ENCODE measurements at regions not wholly inside any gene's neighbourhood (a gene's known extent, or its start where the extent isn't known, plus 50 kb on each side); places are given as distances from the start of the nearest gene placed in this dataset.
A peak's percentile ranks its signal among the peaks of the same experiment; 100 is the strongest.
"Not testable (repeated sequence)": the region's sequence is repeated elsewhere in the genome, so short reads cannot be mapped to it uniquely, and the experiment has no call there.

DNA sequence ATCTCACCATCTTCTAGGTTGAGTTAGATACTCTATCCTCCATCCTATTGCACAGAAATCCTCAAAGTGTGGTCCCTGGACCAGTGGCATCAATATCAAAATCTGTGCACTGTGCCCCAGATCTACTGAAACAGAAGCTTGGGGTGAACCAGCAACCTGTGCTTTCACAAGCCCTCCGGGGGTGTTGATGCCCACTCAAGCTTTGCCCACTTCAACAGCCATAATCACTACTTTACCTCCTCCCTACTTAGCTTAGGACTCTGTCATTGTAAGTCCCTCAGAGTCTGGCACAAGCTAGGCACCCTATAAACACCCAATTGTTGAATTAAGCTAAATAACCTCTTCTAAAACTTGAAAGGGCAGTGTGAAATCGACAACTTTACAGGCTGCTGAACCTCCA lies 144.2 kb upstream of the SOD1 start:
- Mint-ChIP-seq H3K4me1 (peaks cover 9% of the 10 kb centered on the region), H3K27me3 (no peaks in the 10 kb centered on the region), H3K4me3 (no peak overlapping the region), H3K27ac (no peak overlapping the region), H3K36me3 (ENCODE audit: low read depth) (no peaks in the 10 kb centered on the region)
- ATAC-seq (no peak), DNase-seq (no peak)
- H3K9me3 ChIP-seq (ENCODE audit: control insufficient read depth, low read length, poor library complexity, severe bottlenecking), result no peaks in the 10 kb centered on the region

DNA sequence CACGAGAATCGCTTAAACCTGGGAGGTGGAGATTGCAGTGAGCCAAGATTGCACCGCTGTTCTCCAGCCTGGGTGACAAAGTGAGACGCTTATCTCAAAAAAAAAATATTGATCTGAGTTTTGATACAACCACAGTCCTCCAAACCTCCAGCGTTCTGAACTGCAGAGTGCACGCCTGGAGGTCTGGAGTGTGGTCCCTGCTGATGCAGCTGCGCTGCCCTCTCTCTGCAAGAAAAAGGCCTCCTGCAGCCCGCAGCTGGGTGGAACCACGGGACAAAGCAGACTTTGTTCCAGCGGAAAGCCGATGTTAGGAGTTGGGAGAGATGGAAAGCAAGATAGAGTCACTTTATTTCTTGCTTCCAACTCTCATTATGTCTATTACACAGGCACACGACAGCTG lies 144.9 kb upstream of the SOD1 start:
- no peaks in the 10 kb centered on the region for H3K27me3 Mint-ChIP-seq
- ATAC-seq, result no peak
- H3K4me3 Mint-ChIP-seq, result no peak overlapping the region
- no peak for DNase-seq
- no peaks in the 10 kb centered on the region for H3K36me3 Mint-ChIP-seq (ENCODE audit: low read depth)
- H3K27ac Mint-ChIP-seq, result no peak overlapping the region
- H3K9me3 ChIP-seq (ENCODE audit: control insufficient read depth, low read length, poor library complexity, severe bottlenecking), result no peaks in the 10 kb centered on the region
- peaks cover 12% of the 10 kb centered on the region for H3K4me1 Mint-ChIP-seq

DNA sequence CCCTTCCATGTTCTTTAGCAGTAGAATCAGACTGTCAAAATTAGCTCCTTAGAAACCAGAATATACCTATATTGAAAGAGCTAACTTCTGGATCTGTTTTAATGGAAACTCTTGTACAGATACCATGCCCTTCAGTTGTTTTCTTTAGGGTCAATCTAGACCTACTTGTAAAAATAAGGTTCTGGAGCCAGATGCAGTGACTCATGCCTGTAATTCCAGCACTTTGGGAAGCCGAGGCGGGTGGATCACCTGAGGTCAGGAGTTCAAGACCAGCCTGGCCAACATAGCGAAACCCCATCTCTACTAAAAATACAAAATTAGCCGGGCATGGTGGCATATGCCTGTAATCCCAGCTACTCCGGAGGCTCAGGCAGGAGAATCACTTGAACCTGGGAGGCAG lies 146.0 kb upstream of the SOD1 start:
- peaks cover 17% of the 10 kb centered on the region for H3K4me1 Mint-ChIP-seq
- not testable (repeated sequence) for H3K27ac Mint-ChIP-seq; H3K9me3 ChIP-seq (ENCODE audit: control insufficient read depth, low read length, poor library complexity, severe bottlenecking); ATAC-seq; DNase-seq; H3K36me3 Mint-ChIP-seq (ENCODE audit: low read depth); H3K4me3 Mint-ChIP-seq; H3K27me3 Mint-ChIP-seq

DNA sequence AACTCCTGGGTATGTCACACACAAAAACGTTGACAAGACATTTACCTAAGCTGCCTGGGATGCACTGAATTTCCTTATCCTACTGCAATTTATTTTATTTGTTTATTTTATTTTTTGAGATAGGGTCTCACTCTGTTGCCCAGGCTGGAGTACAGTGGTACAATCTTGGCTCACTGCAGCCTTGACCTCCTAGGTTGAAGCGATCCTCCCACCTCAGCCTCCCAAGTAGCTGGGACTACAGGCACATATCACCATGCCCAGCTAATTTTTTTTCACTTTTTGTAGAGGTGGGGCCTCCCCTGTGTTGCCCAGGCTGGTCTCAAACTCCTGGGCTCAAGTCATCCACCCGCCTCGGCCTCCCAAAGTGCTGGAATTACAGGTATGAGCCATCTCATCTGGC lies 147.5 kb upstream of the SOD1 start:
- H3K4me3 Mint-ChIP-seq; H3K9me3 ChIP-seq (ENCODE audit: control insufficient read depth, low read length, poor library complexity, severe bottlenecking); H3K27me3 Mint-ChIP-seq; H3K36me3 Mint-ChIP-seq (ENCODE audit: low read depth); ATAC-seq; DNase-seq; H3K27ac Mint-ChIP-seq: not testable (repeated sequence)
- peaks cover 13% of the 10 kb centered on the region for H3K4me1 Mint-ChIP-seq

DNA sequence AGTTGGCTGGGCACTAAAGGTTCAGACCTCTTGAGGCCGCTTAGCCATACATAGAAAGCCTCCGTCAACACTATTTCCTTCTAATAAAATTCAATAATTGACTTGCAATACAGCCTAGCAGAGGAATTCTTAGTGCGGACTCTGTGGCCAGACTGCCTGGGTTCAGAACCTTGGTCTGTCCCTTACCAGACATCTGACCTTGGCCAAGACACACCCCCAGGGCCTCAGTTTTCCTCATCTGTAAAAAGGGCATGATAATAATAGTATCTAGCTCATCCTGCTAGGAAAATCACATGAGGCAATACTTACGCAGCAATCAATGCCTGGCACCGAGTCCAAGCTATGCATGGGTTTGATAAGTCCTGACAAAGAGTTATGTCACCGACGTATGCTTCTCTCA lies 148.2 kb upstream of the SOD1 start:
- DNase-seq (no peak), ATAC-seq (no peak)
- Mint-ChIP-seq H3K4me3 (no peak overlapping the region), H3K36me3 (ENCODE audit: low read depth) (no peaks in the 10 kb centered on the region), H3K27me3 (no peaks in the 10 kb centered on the region), H3K4me1 (peaks cover 14% of the 10 kb centered on the region), H3K27ac (no peak overlapping the region)
- H3K9me3 ChIP-seq (ENCODE audit: control insufficient read depth, low read length, poor library complexity, severe bottlenecking), result no peaks in the 10 kb centered on the region

DNA sequence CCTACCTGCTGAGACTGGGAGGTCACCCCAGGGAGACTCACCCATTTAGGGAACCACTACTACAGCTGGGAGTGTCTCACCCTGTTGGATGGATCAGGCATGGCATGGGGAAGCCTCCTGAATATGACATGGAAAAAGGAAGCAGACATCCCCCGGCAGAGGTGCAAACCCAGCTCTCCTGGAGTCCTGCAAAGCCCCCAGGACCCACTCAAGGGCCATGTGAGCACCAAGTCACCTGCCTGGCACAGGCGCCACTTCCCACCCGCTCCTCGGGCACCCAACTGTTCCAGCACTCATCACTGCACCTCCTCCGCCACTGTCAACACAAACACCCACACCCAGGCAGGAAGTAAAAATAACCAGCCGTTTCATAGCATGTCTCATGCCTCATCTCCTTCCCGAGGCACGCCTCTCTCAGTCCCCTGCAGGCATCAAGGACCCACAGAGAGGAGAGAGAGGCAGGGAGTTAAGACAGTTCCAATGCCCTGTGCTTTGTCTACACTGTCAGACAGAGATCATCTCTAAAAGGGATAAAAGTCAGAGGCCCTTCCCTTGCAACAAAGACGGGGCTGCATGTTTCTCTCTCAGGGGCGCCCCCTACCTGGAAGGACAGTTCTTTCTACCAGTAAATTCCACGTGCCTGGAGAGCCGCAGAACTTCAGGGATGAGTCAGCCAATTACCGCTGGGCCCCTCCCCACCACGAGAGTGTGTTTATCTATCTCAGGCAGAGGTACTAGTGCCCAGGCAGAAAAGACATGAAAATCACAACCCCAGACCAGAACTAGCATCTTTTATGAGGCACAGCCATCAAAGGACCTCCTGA lies 150.1 kb upstream of the SOD1 start:
- no peaks in the 10 kb centered on the region for H3K36me3 Mint-ChIP-seq (ENCODE audit: low read depth)
- H3K27me3 Mint-ChIP-seq, result no peaks in the 10 kb centered on the region
- DNase-seq, result peak; percentile 38 to 56 (median 45)
- no peaks in the 10 kb centered on the region for H3K9me3 ChIP-seq (ENCODE audit: control insufficient read depth, low read length, poor library complexity, severe bottlenecking)
- H3K4me1 Mint-ChIP-seq, result peaks cover 18% of the 10 kb centered on the region
- H3K27ac Mint-ChIP-seq, result peak overlapping the region; percentile 70
- H3K4me3 Mint-ChIP-seq, result peak overlapping the region; percentile 80
- peak; percentile 84 for ATAC-seq

DNA sequence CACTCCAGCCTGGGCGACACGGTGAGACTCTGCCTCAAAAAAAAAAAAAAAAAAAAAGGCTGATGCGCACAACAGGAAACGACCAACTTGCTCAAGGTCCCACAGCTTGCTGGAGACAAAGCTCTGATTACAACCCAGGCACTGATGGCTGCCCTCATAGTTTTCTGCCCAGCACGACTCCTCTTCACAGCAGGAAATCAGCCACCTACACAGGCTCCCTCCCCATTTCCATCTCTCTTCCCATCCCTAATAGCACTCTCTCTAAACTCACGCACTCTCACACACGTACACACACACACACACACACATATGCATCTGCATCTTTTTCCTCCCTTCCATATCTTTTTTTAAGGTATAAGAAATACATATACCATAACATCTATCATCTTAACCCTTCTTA lies 153.5 kb upstream of the SOD1 start:
- Mint-ChIP-seq H3K4me1 (peaks cover 18% of the 10 kb centered on the region), H3K36me3 (ENCODE audit: low read depth) (no peaks in the 10 kb centered on the region), H3K4me3 (peak overlapping the region; percentile 47), H3K27me3 (no peaks in the 10 kb centered on the region), H3K27ac (no peak overlapping the region)
- DNase-seq (no peak), ATAC-seq (no peak)
- no peaks in the 10 kb centered on the region for H3K9me3 ChIP-seq (ENCODE audit: control insufficient read depth, low read length, poor library complexity, severe bottlenecking)

DNA sequence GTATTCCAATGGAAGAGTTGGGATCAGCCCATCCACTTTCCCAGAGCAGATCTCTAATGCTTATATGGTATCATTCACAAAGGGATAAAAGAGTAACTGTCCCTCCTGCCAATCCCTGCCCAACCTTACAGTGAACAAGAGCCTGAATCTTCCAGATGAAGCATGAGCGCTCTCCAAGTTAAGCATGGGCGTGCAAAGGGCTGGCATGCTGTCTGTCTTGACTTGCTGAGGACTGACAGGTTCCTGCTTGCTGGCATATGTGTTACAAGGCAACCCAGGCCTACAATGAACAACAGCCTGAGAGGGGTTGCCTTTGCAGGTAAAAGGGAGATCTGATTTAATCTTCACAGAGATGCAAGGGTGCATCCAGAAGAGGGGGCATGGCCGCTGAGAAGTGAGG lies 155.6 kb upstream of the SOD1 start:
- no peak overlapping the region for H3K4me3 Mint-ChIP-seq
- no peaks in the 10 kb centered on the region for H3K27me3 Mint-ChIP-seq
- peaks cover 12% of the 10 kb centered on the region for H3K4me1 Mint-ChIP-seq
- ATAC-seq, result no peak
- no peak for DNase-seq
- H3K36me3 Mint-ChIP-seq (ENCODE audit: low read depth), result no peaks in the 10 kb centered on the region
- no peak overlapping the region for H3K27ac Mint-ChIP-seq
- no peaks in the 10 kb centered on the region for H3K9me3 ChIP-seq (ENCODE audit: control insufficient read depth, low read length, poor library complexity, severe bottlenecking)

DNA sequence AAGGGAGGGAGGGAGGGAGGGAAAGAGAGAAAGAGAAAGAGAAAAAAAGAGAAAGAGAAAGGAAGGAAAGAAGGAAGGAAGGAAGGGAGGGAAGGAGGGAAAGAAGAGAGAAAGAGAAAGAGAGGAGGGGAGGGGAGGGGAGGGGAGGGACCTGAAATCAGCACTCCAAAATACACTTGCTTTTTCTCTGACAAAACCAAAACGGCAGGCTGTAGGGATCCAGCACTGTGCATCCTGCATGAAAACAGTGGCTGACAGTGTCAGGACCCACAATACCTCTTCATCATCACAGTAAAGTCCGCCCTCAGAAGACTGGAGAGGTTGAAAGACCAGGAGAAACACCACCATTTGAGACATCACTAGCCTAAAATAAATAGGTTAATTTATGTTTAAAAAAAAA lies 156.0 kb upstream of the SOD1 start:
- H3K27ac Mint-ChIP-seq, result no peak overlapping the region
- DNase-seq (no peak), ATAC-seq (no peak)
- H3K36me3 Mint-ChIP-seq (ENCODE audit: low read depth), result no peaks in the 10 kb centered on the region
- no peak overlapping the region for H3K4me3 Mint-ChIP-seq
- H3K9me3 ChIP-seq (ENCODE audit: control insufficient read depth, low read length, poor library complexity, severe bottlenecking), result no peaks in the 10 kb centered on the region
- H3K4me1 Mint-ChIP-seq, result peaks cover 12% of the 10 kb centered on the region
- no peaks in the 10 kb centered on the region for H3K27me3 Mint-ChIP-seq

DNA sequence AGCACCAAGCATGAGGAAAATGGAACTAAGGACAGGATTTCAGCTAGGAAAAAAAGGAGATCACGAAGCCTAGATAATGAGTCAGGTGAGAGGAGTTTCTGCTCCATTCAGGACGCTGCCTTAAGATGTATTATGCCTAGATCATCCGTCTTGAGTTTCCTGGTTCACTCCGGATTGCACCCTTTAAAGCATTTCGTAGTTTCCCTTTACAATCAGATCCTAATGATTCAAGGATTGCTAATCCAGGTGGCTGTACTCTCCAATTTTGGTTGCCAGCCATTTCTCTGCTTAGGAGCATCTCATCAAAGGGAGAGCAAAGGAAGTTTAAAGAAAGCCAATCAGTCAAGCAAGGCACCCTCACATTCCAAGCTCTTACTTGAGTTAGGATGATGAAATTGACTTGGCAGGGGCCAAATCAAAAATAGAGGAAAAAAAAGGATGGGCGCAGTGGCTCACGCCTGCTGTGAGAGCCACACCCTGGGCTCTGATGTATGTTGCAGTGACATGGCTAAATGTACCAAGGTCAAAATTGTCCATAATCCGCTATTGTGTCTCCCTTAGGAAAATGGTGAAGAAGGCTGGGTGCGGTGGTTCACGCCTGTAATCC lies 156.9 kb upstream of the SOD1 start:
- Mint-ChIP-seq H3K36me3 (ENCODE audit: low read depth) (no peaks in the 10 kb centered on the region), H3K27ac (peak overlapping the region; percentile 68), H3K27me3 (no peaks in the 10 kb centered on the region), H3K4me1 (peaks cover 12% of the 10 kb centered on the region), H3K4me3 (no peak overlapping the region)
- no peak for ATAC-seq
- H3K9me3 ChIP-seq (ENCODE audit: control insufficient read depth, low read length, poor library complexity, severe bottlenecking), result no peaks in the 10 kb centered on the region
- no peak for DNase-seq

DNA sequence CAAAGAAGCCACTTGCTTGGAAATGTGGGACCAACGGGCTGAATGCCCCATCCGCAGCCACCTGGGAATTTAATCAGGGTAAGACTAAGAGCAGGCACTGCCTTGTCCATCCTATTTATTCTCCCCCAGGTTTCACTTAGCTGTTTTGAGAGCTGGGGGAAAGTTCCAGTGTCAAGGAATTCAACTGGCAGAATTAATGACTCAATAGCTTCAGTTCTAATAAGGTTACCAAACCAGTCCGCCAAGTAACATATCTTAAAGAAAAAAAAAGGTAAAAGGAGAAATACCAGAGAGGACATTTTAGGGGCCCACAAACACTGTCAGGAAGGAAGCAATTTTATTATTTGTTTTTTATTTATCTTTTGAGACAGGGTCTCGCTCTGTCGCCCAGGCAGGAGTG lies 157.6 kb upstream of the SOD1 start:
- DNase-seq (no peak), ATAC-seq (no peak)
- no peaks in the 10 kb centered on the region for H3K9me3 ChIP-seq (ENCODE audit: control insufficient read depth, low read length, poor library complexity, severe bottlenecking)
- Mint-ChIP-seq H3K36me3 (ENCODE audit: low read depth) (no peaks in the 10 kb centered on the region), H3K27me3 (no peaks in the 10 kb centered on the region), H3K27ac (no peak overlapping the region), H3K4me3 (no peak overlapping the region), H3K4me1 (peaks cover 10% of the 10 kb centered on the region)

DNA sequence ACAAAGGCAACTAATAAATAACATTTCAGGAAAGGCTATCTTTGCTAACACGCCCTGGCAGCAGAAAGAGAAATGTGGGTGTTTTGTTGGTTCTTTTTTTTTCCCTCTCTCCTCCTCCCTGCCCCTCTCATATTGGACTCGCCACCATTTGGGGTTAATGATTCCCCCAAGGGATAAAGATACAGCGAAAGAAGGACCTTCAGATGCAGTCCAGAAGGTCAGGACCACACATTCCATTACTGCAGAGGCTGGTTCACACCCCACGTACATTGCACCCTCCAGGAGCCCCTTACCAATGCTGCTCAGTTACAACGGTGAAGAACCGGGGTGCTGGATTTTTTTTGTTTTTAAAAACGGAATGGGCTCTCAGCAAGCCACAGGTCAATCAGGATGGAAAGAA lies 156.9 kb upstream of the TIAM1 start:
- H3K4me3 Mint-ChIP-seq, result no peak overlapping the region
- peaks cover 3% of the 10 kb centered on the region for H3K36me3 Mint-ChIP-seq (ENCODE audit: low read depth)
- H3K9me3 ChIP-seq (ENCODE audit: control insufficient read depth, low read length, poor library complexity, severe bottlenecking), result no peaks in the 10 kb centered on the region
- no peaks in the 10 kb centered on the region for H3K27me3 Mint-ChIP-seq
- DNase-seq, result no peak
- H3K27ac Mint-ChIP-seq, result no peak overlapping the region
- H3K4me1 Mint-ChIP-seq, result peaks cover 5% of the 10 kb centered on the region
- ATAC-seq, result no peak

DNA sequence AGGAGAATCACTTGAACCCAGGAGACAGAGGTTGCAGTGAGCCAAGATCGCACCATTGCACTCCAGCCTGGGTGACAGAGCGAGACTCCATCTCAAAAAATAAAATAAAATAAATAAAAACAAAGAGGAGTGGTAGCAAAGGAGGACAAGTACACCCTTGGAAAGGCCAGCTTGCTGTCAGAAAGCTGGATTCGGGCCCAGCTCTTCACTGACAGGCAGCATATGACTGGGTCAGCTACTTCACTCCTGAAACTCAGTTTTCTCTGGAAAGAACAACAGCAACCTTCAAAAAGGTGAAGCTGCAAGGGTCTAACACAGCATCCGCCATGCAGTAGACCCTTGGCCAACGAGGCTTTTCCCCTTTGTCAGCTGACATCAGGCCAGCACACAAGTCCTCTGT lies 156.0 kb upstream of the TIAM1 start:
- Mint-ChIP-seq H3K4me1 (peaks cover 4% of the 10 kb centered on the region), H3K27me3 (no peaks in the 10 kb centered on the region), H3K36me3 (ENCODE audit: low read depth) (peaks cover 3% of the 10 kb centered on the region), H3K27ac (no peak overlapping the region), H3K4me3 (no peak overlapping the region)
- ATAC-seq (no peak), DNase-seq (no peak)
- no peaks in the 10 kb centered on the region for H3K9me3 ChIP-seq (ENCODE audit: control insufficient read depth, low read length, poor library complexity, severe bottlenecking)

DNA sequence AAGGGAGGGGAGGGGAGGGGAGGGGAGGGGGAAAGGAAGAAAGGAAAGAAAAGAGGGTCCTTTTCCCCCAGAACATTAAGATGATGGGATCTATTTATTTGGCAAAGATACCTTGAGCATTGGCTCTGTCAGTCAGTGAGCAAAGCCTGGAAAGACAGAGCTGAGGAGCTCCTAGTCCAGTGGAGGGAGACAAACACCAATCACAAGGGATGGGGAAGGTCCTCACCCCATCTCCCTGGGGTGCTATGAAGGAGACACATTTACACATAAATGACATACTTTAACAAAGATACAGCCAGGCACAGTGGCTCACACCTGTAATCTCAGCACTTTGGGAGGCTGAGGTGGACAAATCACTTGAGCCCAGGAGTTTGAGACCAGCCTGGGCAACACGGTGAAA lies 154.9 kb upstream of the TIAM1 start:
- Mint-ChIP-seq H3K4me3 (no peak overlapping the region), H3K27me3 (no peaks in the 10 kb centered on the region), H3K4me1 (peaks cover 6% of the 10 kb centered on the region), H3K36me3 (ENCODE audit: low read depth) (peaks cover 4% of the 10 kb centered on the region), H3K27ac (no peak overlapping the region)
- no peaks in the 10 kb centered on the region for H3K9me3 ChIP-seq (ENCODE audit: control insufficient read depth, low read length, poor library complexity, severe bottlenecking)
- ATAC-seq (no peak), DNase-seq (no peak)

All from T-helper 17 cell (primary cell).